NCI-H460 (cell line): ENCODE measurements at regions not wholly inside any gene's neighbourhood (a gene's known extent, or its start where the extent isn't known, plus 50 kb on each side); places are given as distances from the start of the nearest gene placed in this dataset.

Experiments
- DNase-seq: peaks from one replicate; pipeline ENCODE4 v3.0.0-alpha.2; 2016; ENCODE audit warnings: low read depth; ENCODE audit errors: extremely low read depth

DNA sequence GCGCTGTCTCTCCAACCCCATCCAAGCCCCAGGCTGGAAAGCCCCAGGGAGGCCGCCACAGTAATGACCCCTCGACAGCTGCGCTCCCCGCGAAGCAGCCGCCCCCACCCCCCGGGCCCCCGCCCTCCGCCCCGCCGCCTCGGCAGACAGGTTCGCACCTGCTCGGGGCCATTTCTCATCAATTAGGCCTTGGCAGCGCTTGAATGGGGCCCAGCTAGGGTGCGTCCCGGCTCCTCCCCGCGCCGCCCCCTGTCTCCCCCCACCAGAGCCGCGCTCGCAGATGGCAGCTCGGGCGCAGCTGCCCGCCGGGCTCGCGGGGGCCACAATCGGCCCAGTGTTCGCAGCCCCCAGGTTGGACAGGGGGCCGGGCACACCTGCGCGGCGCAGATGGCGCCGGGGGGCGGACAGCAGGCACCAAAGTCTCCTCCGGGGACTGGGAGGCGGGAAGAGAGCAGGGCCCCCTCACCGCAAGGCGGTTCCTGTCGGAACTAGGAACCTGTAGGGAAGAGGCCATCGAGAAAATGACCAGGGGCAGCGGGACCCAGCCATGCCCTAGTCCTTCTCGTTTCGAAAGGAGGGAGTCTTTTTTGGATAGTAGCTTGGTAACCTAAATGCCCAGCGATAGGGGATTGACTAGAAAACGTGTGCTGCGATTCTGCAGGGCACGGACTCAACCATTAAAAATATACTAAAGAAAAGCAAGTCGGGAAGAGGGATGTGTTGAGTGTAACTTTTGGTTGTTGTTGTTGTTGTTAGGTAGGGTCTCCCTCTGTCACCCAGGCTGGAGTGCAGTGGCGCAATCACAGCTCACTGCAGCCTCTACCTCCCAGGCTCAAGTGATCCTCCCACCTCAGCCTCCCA lies 83.2 kb upstream of the EYA2 start:
- no peak for DNase-seq

- DNase-seq: peak; percentile 24
Observed at GRCh38 chr20:46814366-46815232, 80.0 kb upstream of the EYA2 start.

DNA sequence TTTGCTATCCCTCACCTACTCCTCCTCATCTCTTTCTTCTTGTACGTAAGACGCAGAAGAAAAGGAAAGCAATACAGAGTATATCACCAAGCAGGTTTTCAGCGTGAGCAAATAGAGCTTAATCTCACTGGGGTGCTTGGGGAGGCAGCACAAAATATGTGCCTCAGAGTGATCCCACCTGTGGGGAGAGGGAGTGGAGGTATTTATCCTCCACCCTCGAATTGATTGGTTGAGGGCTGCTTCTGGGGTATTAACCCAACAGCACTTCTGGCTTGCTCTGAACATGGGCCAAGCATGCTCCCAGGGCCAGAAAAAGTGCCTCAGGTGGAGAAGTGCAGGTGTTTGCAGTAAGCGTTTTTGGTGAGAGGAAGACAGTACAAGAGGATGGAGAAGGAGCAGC lies 78.5 kb upstream of the EYA2 start:
- no peak for DNase-seq

DNA sequence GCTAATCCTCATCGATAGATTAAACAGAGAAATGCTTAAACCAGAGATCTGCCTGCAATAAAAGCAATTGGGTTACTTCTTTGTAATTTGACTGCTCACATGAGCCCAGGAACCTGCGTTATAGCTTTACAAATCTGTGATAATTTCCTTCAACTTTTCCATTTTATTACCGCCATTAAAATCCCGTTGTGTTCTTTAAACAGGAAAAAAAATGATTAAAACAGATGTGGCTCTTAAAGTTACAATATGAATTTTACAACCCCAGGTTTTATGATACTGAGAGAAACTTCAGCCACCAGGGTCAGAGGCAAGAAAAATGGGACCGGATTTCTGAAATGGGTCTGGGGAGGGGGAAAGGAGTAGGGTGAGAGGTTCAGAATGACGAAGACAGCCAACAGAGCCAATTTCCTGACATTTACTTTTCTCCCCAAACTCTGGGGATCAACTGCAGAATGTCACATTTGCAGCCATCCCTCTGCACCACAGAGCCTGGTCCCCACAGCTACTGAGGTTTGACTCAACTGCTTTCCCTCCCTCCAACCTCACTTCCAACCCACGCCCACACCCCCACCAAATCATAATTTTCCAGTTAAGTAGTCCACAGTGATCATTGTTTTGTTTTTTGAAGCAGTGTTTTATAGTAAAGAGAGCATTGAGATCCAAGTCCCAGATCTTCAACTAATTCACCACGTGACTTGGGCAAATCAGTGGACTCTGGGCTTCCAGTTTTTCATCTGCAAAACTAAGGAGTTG lies 77.6 kb upstream of the EYA2 start:
- no peak for DNase-seq

GRCh38 chr20:46820682-46821081 lies 74.0 kb upstream of the EYA2 start:
- no peak for DNase-seq

- DNase-seq: no peak
Observed at GRCh38 chr20:46823271-46823751, 71.3 kb upstream of the EYA2 start.

DNA sequence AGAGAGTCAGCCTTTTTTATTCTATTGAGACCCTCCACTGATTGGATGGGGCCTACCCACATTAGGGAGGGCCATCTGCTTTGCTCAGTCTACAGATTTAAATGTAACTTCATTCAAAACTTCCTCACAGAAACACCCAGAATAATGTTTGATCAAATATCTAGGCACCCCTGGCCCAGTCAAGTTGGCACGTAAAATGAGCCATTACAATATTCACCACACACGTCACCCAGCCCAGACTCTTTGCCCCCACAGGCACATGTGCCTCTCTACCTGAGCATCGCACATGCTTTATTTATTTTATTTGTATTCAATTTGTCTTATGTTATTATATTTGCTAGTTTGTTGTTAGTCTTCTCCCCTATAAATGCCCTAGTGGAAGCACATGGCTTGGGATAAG lies 70.9 kb upstream of the EYA2 start:
- no peak for DNase-seq

DNA sequence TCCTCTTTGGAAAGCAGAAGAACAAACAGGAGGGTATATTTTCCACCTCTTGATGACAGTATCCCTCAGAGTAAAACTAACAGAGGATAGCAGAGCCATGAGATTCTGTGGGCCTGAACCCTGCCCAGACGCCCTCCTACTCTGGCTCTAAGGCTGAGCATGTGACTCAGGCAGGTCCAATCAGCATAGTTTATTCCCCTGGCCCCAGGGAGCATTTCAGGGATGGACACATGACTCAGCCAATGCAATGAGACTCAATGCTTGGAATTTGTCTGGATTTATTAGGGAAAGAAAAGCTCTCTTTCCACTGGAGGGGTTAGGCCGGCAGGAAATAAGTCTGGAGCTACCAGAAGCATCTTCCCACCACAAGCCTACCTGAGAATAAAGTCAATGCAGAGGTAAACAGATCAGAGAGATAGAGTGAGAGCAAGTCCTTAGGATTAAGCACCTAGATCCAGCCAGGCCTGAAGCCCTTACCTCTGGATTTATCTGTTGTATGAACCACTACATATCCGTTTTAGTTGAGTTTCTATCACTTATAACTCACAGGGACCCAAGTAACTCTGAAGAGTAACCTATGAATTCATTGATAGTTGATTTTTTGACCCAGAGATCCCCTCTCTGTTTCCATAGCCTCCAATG lies 68.2 kb upstream of the EYA2 start:
- DNase-seq: no peak

- DNase-seq: no peak
Observed at GRCh38 chr20:46827718-46828458, 66.8 kb upstream of the EYA2 start.

DNA sequence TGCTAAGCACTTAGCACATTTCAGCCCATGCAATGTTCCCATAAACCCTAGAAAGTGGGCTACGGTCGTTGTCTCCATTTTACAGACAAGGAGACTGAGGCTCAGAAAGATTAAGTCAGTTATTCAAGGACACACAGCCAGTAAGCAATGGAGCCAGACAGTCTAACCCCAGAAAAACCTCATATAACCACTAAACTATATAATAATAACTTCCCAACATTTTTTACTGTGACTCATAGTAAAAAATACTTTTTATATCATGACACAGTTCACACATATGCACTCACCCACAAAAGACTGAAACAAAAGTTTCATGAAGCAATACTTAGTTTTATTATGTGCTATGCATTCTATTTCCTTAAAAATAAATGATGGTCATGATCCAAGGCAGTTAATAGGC lies 66.2 kb upstream of the EYA2 start:
- DNase-seq: no peak

GRCh38 chr20:46830886-46831632 lies 63.6 kb upstream of the EYA2 start:
- no peak for DNase-seq

DNA sequence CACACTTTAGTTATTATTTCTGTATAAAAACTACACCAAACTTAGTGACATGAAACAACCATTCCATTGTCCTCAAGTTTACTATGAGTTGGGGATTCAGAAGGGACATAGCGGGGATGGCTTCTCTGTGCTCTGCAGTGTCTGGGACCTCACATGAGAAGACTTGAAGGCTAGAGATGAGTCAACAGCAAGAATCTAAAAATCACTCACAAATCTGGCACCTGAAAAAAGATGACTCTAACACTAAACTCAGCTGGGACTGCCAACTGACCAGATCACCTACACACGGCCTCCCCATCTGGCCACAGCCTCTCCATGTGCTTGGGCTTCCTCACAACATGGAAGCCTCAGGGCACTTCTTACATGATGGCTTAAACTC lies 63.0 kb upstream of the EYA2 start:
- no peak for DNase-seq

DNA sequence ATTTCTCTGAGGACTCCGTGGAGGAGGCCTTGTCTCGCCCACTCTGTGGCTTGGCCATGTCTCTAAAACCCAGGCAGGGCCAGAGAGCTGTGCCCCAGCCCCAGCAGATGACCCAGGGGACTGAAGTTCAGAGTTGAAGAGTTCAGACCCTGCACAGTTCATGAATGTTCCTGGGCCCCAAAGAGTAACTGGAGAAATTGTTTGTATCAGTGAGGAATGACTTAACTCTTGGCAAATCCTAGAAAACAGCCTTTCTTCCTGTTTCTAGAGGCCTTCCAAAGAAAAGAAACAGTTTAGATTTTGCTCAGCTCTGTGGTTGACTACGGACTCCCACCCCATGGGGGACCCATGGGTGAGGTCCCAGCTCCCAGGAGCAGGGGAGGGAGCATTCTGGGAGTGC lies 62.1 kb upstream of the EYA2 start:
- no peak for DNase-seq

DNA sequence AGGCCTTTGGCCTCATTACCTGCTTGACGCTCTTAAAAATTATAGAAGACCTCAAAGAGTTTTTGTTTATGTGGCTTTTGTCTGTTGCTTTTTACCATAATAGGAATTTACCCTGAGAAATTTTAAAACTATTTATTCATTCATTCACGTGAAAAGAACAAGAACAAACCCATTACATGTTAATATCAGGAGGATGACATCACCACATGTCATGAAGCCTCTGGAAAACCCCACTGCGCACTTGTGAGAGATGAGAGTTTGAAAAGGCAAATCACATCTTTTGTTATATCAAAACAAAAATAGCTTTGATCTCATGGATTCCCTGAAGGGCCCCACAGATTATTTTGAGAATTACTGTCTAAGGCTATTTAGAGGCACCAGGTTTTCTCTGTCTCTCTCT lies 61.3 kb upstream of the EYA2 start:
- no peak for DNase-seq

- no peak for DNase-seq
Observed at GRCh38 chr20:46835418-46835817, 59.2 kb upstream of the EYA2 start.

GRCh38 chr20:46837083-46837482 lies 57.6 kb upstream of the EYA2 start:
- no peak for DNase-seq

GRCh38 chr20:46838011-46838410 lies 56.6 kb upstream of the EYA2 start:
- DNase-seq: no peak

DNA sequence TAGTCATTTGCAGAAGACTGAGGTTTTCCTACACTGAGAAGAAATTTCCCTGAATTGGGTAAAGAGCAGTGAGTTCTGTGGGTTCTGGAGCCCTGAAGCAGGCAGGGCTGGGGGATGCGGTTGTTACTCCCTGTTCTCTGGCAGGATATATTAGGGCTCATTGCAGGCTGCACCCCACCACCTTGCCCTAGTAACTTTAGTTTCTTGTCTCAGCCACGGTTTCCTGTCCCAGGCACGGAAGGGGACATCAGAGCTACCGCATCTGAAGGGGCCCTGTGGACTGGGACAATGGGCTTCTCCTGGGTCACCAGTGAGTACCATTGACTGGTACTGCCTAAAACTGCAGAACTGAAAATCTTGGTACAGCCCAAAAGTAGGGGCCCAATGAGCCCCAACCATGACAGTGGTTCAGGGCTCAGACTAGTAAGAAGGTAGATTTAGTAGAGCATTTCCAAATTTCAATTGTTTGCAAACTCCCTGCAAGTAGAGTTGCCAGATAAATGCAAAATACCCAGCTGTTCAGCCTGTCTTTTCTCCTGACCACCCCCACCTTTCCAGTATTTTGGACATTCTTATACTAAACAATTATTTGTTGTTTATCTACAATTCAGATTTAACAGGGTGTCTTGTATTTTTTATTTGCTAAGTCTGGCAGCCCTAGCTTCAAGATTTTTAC lies 54.5 kb upstream of the EYA2 start:
- no peak for DNase-seq
